ENCODE measurements at regions not wholly inside any gene's neighbourhood (a gene's known extent, or its start where the extent isn't known, plus 50 kb on each side); places are given as distances from the start of the nearest gene placed in this dataset.

DNA sequence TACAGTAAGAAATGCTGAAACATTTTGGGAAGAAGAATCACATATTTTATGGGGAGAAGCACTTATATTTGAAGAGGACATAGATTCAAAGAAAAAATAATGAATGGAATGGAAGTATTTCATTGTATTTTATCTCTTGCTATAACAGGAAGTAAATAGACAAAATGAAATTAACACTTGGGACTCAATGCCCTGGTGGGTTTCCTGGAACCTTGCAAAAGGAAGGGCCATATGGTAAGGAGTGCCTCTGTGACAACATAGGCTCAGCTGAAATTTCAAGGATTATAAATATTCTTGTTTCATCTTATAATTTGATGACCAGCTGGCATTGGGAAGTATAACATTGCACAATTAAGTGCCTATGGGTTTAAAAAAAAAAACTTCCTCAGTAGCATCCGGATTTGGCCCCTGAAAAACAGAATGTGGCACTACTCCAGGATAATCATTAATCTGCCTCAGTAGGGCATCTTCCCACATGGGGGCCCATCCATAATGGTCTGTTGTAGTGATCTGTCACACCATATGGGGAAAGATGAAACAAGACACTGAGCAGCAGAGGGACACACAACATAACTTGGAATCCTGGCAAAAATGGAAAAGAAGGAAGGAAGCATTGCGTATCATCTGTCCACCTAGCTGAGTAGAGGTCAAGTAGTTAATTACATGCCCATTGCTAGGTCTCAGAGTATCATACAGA, 321.6 kb downstream of the NDFIP2 start:
- no peak for DNase-seq

GRCh38 chr13:79799059-79799867, 318.3 kb downstream of the NDFIP2 start:
- no peak for DNase-seq

DNA sequence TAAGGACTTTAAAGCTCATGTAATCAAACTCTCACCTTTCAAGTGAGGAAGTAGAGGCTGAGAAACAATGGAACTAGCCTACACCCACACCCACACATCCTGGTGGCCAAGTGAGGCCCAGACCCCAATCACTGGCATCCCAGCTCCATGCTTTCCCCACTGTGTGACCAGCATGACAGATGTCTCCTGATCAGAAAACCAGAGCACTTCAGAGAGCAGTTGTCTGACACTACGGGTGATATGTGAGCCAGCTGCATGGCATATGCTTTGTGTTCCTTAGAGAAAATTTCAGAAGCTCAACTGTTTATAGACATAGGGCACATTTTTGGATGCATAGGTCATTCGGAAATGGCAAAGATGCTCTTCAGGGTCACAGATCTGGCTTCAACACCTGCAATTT, 315.2 kb downstream of the NDFIP2 start:
- no peak for DNase-seq

- DNase-seq: no peak
Observed at GRCh38 chr13:79794931-79795330, 314.0 kb downstream of the NDFIP2 start.

GRCh38 chr13:79792716-79793115, 311.8 kb downstream of the NDFIP2 start:
- no peak for DNase-seq

DNA sequence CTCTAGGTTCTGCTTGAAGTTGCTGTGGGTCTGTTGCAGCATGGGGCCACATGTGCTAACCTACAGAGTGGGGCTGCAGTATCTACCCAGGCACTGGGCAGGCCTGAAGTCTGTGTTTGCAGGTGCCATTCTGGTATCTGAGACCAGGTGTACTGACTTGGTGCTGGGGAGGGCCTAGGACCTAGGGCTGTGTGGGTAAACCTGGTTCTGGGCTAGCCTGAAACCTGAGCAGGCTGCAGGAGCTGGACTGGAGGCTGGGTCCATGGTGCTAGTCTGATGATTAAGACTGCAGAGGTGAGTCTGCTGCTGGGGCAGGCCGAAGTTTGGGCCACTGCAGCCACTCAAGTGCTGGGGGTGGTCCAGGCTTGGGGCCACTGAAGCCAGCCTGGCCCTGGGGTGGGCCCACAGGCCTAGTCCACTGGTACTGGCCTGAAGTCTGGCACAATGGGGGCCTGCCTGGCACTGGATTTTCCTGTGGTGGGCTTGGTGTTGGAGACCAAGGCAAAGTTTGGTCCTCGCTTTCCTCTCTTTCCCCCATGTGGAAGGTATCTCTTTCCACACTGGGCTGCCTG, 310.6 kb downstream of the NDFIP2 start:
- DNase-seq: no peak

- DNase-seq: no peak
Observed at GRCh38 chr13:79786176-79786575, 305.2 kb downstream of the NDFIP2 start.

- no peak for DNase-seq
Observed at GRCh38 chr13:79782541-79783205, 301.7 kb downstream of the NDFIP2 start.

- DNase-seq: no peak
Observed at GRCh38 chr13:79781829-79782540, 301.0 kb downstream of the NDFIP2 start.

DNA sequence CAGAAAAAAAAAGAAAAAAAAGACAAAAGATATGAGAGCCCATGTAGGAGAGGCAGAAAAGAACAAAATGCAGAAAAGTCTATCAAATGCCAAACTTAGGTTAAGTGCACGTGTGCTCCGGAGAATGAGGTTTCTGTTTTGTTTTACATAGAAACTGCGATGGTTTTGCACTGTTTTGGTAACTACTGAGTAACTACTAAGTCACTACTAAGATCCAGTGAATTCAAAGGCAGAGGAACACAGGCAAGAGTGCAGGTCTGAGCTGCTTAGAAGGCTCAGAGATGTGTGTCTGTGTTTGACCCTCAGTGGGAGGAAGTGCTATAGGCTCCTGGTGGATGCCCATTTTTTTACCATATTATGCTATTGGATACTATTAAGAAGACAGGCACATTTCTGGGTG, 299.3 kb downstream of the NDFIP2 start:
- DNase-seq: no peak

DNA sequence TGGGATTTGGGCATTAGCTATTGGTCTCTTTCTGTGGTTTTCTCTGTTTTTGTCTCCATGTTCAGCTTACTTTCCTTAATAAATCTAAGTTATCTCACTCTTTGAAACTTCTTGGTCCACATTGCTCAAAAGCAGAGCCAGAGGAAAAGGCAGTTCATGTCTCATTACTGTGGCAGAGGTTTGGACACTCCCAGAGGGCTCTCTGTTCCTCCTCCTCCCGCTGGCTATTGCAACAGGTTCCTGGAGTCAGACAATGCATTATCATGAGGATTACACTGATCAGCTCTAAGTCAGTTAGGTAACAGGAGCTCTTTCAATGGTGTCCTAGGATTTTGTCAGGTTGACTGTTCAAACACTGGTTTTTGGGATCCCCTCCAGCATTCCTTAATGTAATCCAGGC, 298.8 kb downstream of the NDFIP2 start:
- no peak for DNase-seq

GRCh38 chr13:79778741-79779460, 297.9 kb downstream of the NDFIP2 start:
- no peak for DNase-seq

- no peak for DNase-seq
Observed at GRCh38 chr13:79777504-79777903, 296.5 kb downstream of the NDFIP2 start.

GRCh38 chr13:79776531-79777295, 295.8 kb downstream of the NDFIP2 start:
- DNase-seq: no peak

GRCh38 chr13:79775830-79776229, 294.9 kb downstream of the NDFIP2 start:
- DNase-seq: no peak

- DNase-seq: no peak
Observed at GRCh38 chr13:79772811-79773210, 291.9 kb downstream of the NDFIP2 start.

GRCh38 chr13:79771493-79771892, 290.5 kb downstream of the NDFIP2 start:
- no peak for DNase-seq

DNA sequence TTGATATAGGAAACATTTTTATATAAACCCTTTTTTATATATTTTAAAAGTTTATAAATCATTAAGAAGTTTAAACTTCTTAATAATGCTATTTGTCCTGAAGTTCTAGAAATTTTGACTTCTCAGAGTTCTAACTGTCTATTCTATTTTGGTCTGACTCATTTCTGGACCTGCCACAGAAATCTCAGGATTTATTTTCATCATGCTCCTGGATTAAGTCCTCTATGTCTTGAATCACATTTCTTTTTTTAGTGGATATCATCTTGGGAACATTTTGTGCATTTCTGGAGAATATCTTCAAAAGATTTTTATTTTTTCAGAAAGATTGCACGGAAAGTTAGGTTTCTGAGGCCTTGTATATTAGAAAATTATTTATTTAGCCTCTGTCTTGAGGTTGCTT, 289.1 kb downstream of the NDFIP2 start:
- no peak for DNase-seq

DNA sequence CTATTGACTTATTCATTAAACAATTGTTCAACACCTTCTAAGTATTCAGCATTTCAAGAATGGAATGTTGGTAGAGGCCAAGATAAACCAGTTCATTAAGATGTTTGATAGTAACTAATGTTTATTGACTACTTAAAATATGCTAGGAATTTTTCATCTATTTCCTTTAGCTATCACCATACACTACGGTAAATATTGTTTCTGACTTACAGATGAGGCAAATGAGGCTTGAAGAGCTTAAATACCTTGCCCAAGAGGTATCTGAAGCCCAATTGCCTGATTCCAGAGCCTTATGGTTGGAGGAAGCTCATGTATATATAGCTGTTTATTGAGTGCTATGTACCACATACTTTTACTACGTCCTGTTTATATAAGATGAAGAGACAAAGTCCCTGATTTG, 286.2 kb downstream of the NDFIP2 start:
- no peak for DNase-seq

DNA sequence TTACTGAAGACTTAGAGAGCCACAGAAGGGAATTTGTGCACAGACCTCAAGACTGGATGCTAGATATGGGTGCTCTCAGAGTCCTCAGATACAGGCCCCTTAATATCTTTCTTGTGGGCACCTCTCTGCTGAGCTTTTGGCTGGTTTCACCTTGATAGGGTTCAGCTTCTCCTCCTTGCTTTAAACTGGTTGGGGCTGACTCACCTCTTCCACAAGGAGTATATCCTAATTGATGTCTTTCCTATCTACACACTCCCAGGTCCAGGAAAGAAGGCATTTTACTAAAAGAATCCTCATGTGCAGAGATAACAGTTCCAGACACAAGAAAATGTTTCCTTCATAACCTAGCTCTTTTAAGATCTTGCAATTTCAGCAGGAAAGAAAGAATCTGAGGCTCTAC, 284.4 kb downstream of the NDFIP2 start:
- no peak for DNase-seq

- no peak for DNase-seq
Observed at GRCh38 chr13:79749984-79750551, 269.1 kb downstream of the NDFIP2 start.

All from activated CD8-positive, alpha-beta memory T cell treated with anti-CD3 and anti-CD28 coated beads, Interleukin-2, amount 50 U/mL, for 4 hours (primary cell).